ENCODE measurements at regions not wholly inside any gene's neighbourhood (a gene's known extent, or its start where the extent isn't known, plus 50 kb on each side); places are given as distances from the start of the nearest gene placed in this dataset.
"Not testable (repeated sequence)": the region's sequence is repeated elsewhere in the genome, so short reads cannot be mapped to it uniquely, and the experiment has no call there.

DNA sequence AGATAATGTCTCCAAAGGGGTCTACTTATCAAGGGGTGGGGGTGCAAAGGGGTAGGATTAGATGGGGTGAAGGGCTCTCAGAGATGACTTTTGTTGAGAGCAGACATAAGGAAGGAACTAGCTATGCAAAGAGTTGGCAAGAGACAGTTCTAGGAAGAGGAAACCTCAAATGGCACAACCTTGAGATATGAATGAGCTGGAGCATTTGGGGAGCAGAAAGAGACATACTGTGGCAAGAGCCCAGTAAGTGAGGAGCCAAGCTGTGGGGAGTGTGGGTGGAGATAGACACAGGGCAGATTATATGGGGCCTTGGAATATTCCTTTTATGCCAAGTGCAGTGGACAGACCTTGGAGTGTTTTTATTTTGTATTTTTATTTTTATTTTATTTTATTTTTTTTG, 84.8 kb upstream of the BTG3 start:
- Mint-ChIP-seq H3K4me1 (ENCODE audit: low read depth) (no peaks in the 10 kb centered on the region), H3K27me3 (ENCODE audit: low read depth) (peaks cover 4% of the 10 kb centered on the region), H3K27ac (ENCODE audit: unreplicated experiment) (no peak overlapping the region), H3K4me3 (ENCODE audit: unreplicated experiment) (no peak overlapping the region), H3K36me3 (ENCODE audit: low read depth) (no peaks in the 10 kb centered on the region), H3K9me3 (ENCODE audit: low read depth) (peaks cover 12% of the 10 kb centered on the region)
- DNase-seq (ENCODE audit: low spot score), result no peak
- TF ChIP-seq, protein P1, sequence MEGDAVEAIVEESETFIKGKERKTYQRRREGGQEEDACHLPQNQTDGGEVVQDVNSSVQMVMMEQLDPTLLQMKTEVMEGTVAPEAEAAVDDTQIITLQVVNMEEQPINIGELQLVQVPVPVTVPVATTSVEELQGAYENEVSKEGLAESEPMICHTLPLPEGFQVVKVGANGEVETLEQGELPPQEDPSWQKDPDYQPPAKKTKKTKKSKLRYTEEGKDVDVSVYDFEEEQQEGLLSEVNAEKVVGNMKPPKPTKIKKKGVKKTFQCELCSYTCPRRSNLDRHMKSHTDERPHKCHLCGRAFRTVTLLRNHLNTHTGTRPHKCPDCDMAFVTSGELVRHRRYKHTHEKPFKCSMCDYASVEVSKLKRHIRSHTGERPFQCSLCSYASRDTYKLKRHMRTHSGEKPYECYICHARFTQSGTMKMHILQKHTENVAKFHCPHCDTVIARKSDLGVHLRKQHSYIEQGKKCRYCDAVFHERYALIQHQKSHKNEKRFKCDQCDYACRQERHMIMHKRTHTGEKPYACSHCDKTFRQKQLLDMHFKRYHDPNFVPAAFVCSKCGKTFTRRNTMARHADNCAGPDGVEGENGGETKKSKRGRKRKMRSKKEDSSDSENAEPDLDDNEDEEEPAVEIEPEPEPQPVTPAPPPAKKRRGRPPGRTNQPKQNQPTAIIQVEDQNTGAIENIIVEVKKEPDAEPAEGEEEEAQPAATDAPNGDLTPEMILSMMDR (IDR thresholded peaks at IDR 0.05), result no peak

DNA sequence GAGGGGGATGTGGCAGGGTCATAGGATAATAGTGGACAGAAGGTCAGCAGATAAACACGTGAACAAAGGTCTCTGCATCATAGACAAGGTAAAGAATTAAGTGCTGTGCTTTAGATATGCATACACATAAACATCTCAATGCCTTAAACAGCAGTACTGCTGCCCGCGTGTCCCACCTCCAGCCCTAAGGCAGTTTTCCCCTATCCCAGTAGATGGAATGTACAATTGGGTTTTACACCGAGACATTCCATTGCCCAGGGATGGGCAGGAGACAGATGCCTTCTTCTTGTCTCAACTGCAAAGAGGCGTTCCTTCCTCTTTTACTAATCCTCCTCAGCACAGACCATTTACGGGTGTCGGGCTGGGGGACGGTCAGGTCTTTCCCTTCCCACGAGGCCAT, 81.7 kb upstream of the BTG3 start:
- not testable (repeated sequence) for H3K27ac Mint-ChIP-seq (ENCODE audit: unreplicated experiment); H3K4me1 Mint-ChIP-seq (ENCODE audit: low read depth); H3K36me3 Mint-ChIP-seq (ENCODE audit: low read depth); DNase-seq (ENCODE audit: low spot score); H3K4me3 Mint-ChIP-seq (ENCODE audit: unreplicated experiment); H3K9me3 Mint-ChIP-seq (ENCODE audit: low read depth); H3K27me3 Mint-ChIP-seq (ENCODE audit: low read depth)

DNA sequence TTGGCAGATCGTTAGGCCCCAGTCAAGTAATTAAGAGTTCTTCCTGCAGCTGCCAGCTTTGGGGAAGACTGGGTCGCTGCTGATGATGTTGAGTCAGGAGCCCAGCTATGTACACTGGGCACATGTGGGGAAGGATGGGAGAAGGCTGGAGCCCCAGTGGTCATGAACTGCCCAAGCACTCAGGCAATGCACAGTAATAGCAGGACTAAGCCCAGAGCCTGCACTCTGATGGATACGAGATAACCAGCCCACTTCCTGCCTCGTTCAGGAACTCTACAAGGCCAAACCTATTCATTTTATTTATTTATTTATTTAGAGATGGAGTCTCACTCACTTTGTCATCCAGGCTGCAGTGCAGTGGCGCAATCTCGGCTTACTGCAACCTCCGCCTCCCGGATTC, 81.1 kb upstream of the BTG3 start:
- Mint-ChIP-seq H3K9me3 (ENCODE audit: low read depth) (peaks cover 8% of the 10 kb centered on the region), H3K4me3 (ENCODE audit: unreplicated experiment) (no peak overlapping the region), H3K27me3 (ENCODE audit: low read depth) (peaks cover 4% of the 10 kb centered on the region), H3K27ac (ENCODE audit: unreplicated experiment) (no peak overlapping the region), H3K4me1 (ENCODE audit: low read depth) (peaks cover 16% of the 10 kb centered on the region), H3K36me3 (ENCODE audit: low read depth) (no peaks in the 10 kb centered on the region)
- no peak for DNase-seq (ENCODE audit: low spot score)
- TF ChIP-seq, protein P1 (IDR thresholded peaks at IDR 0.05), result no peak

DNA sequence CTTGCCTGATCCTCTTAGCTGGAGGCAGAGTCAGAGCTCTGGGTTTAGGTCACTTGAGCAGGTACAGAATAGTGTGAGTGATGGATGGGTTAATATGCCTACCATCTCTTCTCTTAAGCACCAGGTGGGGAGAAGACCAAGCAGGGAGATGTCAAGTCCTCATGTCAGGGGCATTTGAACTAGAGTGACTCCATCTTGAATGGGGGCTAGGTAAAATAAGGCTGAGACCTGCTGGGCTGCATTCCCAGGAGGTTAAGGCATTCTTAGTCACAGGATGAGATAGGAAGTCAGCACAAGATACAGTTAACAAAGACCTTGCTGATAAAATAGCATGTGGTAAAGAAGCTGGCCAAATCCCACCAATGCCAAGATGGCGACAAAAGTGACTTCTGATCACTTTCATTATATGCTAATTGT, 77.4 kb upstream of the BTG3 start:
- no peak for DNase-seq (ENCODE audit: low spot score)
- Mint-ChIP-seq H3K9me3 (ENCODE audit: low read depth) (peaks cover 21% of the 10 kb centered on the region), H3K27me3 (ENCODE audit: low read depth) (peaks cover 13% of the 10 kb centered on the region), H3K4me1 (ENCODE audit: low read depth) (peaks cover 19% of the 10 kb centered on the region), H3K36me3 (ENCODE audit: low read depth) (no peaks in the 10 kb centered on the region), H3K27ac (ENCODE audit: unreplicated experiment) (no peak overlapping the region), H3K4me3 (ENCODE audit: unreplicated experiment) (no peak overlapping the region)
- TF ChIP-seq, protein P1 (IDR thresholded peaks at IDR 0.05), result no peak

DNA sequence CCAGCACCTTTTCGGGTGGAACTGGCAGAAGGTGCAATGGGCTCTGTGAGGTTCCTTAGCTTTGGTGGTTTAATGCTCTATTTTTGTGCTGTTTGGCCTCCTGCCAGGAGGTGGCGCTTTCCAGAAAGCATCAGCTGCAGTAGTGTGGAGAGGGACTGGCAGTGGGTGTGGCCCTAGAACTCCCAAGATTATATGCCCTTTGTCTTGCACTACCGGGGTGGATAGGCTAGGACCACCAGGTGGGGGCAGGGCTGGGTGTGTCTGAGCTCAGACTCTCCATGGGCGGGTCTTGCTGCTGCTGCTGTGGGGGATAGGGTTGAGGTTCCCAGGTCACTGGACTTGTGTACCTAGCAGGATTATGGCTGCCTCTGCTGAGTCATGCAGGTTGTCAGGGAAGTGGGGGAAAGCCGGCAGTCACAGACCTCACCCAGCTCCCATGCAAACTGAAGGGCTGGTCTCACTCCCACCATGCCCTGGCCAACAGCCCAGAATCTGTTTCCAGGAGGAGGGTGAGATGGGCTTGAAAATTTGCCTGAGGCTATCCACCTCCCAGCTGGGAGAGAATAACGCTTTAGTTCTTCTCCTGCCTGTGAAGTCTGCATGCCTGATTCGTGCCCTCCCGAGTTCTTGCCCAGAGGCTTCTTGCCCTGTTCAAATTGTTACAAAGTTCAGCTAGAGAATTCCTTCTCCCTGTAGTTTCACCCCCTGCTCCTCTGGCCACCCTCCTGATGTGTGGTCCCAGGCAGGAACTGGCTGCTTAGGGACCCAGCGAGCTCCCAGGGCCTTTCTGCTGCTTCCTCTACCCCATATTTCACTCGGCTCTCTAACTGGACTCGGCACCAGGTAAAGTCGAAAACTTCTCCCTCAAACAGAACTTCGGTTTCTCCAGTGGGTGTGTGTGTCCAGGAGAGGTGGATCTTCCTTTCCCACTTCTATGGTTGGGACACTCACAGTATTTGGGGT, 76.5 kb upstream of the BTG3 start:
- Mint-ChIP-seq H3K36me3 (ENCODE audit: low read depth) (no peaks in the 10 kb centered on the region), H3K9me3 (ENCODE audit: low read depth) (peaks cover 21% of the 10 kb centered on the region), H3K27me3 (ENCODE audit: low read depth) (peaks cover 21% of the 10 kb centered on the region), H3K4me1 (ENCODE audit: low read depth) (peaks cover 19% of the 10 kb centered on the region), H3K4me3 (ENCODE audit: unreplicated experiment) (no peak overlapping the region), H3K27ac (ENCODE audit: unreplicated experiment) (peak overlapping the region; percentile 46)
- TF ChIP-seq, protein P1 (IDR thresholded peaks at IDR 0.05), result peak; percentile 58
- no peak for DNase-seq (ENCODE audit: low spot score)

DNA sequence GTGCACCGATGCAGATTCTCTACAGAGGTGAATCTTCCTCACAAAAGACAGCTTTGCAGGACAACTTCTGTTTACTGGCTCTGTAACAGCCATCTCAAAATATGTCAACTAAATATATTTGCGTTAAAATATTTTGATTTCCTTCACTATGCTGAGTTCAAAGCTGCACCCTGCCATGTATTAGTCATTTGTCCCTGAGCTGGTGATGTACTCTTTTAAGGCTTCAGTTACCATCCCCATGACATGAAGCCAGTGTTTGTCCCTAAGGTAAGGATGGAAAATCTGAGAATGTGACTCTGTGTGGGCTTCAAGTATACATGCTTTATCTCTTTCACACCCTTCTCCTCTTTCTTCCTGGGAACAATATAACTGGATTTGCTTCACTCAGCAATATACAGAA, 70.2 kb upstream of the BTG3 start:
- H3K4me1 Mint-ChIP-seq (ENCODE audit: low read depth), result no peaks in the 10 kb centered on the region
- H3K9me3 Mint-ChIP-seq (ENCODE audit: low read depth), result peaks cover 21% of the 10 kb centered on the region
- H3K4me3 Mint-ChIP-seq (ENCODE audit: unreplicated experiment), result no peak overlapping the region
- TF ChIP-seq, protein P1 (IDR thresholded peaks at IDR 0.05), result no peak
- no peak for DNase-seq (ENCODE audit: low spot score)
- H3K36me3 Mint-ChIP-seq (ENCODE audit: low read depth), result no peaks in the 10 kb centered on the region
- peaks cover 31% of the 10 kb centered on the region for H3K27me3 Mint-ChIP-seq (ENCODE audit: low read depth)
- H3K27ac Mint-ChIP-seq (ENCODE audit: unreplicated experiment), result no peak overlapping the region
